GM12874 (cell line): ENCODE measurements at regions not wholly inside any gene's neighbourhood (a gene's known extent, or its start where the extent isn't known, plus 50 kb on each side); places are given as distances from the start of the nearest gene placed in this dataset.

Experiments used
- CTCF ChIP-seq: IDR thresholded peaks from 2 replicates; pipeline ENCODE4 v1.5.1; 2011; ENCODE audit warnings: low read depth, mild to moderate bottlenecking, control low read depth, low read length, moderate library complexity; ENCODE audit not compliant: insufficient read depth

- TF ChIP-seq CTCF: no peak
Measured at GRCh38 chr12:88401155-88401554, 179.1 kb downstream of the KITLG start.

GRCh38 chr12:88406905-88407304, 173.4 kb downstream of the KITLG start:
- no peak for TF ChIP-seq CTCF

GRCh38 chr12:88408823-88409222, 171.4 kb downstream of the KITLG start:
- no peak for TF ChIP-seq CTCF

- TF ChIP-seq CTCF: no peak
Measured at GRCh38 chr12:88409257-88409656, 171.0 kb downstream of the KITLG start.

GRCh38 chr12:88411689-88412088, 168.6 kb downstream of the KITLG start:
- no peak for TF ChIP-seq CTCF

GRCh38 chr12:88413646-88414045, 166.6 kb downstream of the KITLG start:
- no peak for TF ChIP-seq CTCF

- no peak for TF ChIP-seq CTCF
Measured at GRCh38 chr12:88416155-88416554, 164.1 kb downstream of the KITLG start.

- TF ChIP-seq CTCF: no peak
Measured at GRCh38 chr12:88416786-88417185, 163.5 kb downstream of the KITLG start.
